Stimulated activated naive B cell treated with anti-CD40 and anti-IgM and Interleukin-4, amounts not matched to agents 10 μg/mL and 1 μg/mL and 100 μg/mL, for 72 hours (primary cell): ENCODE measurements at regions not wholly inside any gene's neighbourhood (a gene's known extent, or its start where the extent isn't known, plus 50 kb on each side); places are given as distances from the start of the nearest gene placed in this dataset.

Experiments used
- ATAC-seq, 2 donors: fragments of 150-1000 bp; cut with Tn5 transposase; replicated peaks; 2 replicates each; pipeline ENCODE4 v1.10.0; 2021; ENCODE audit warnings: moderate library complexity in 1 of 2
- DNase-seq: peaks from one replicate; pipeline ENCODE4 v3.0.0; 2021
- H3K27ac Mint-ChIP-seq: one replicate; pipeline ENCODE4 v1.8.0; 2022; ENCODE audit warnings: mild to moderate bottlenecking, mixed read lengths
- H3K27me3 Mint-ChIP-seq, 2 donors: one replicate each; pipeline ENCODE4 v1.8.0; 2022; ENCODE audit warnings: mixed read lengths in 2 of 2
- H3K36me3 Mint-ChIP-seq, 2 donors: one replicate each; pipeline ENCODE4 v1.8.0; 2022; ENCODE audit warnings: mixed read lengths in 2 of 2, mild to moderate bottlenecking in 1 of 2
- H3K4me1 Mint-ChIP-seq, 2 donors: one replicate each; pipeline ENCODE4 v1.8.0; 2022; ENCODE audit warnings: mixed read lengths in 2 of 2, mild to moderate bottlenecking in 1 of 2
- H3K4me3 Mint-ChIP-seq, 2 donors: one replicate each; pipeline ENCODE4 v1.8.0; 2022; ENCODE audit warnings: mild to moderate bottlenecking in 2 of 2, mixed read lengths in 2 of 2, moderate library complexity in 1 of 2
- H3K9me3 Mint-ChIP-seq, 2 donors: one replicate each; pipeline ENCODE4 v1.8.0; 2022; ENCODE audit warnings: mixed read lengths in 2 of 2, mild to moderate bottlenecking in 1 of 2

GRCh38 chr18:78683191-78684010, 296.2 kb upstream of the SALL3 start:
- ATAC-seq = no peak
- Mint-ChIP-seq H3K27me3 (no peaks in the 10 kb centered on the region), H3K36me3 (no peaks in the 10 kb centered on the region), H3K9me3 (no peaks in the 10 kb centered on the region), H3K4me1 (no peaks in the 10 kb centered on the region), H3K27ac (no peak overlapping the region), H3K4me3 (no peak overlapping the region)
- no peak for DNase-seq

- no peaks in the 10 kb centered on the region for H3K4me1 Mint-ChIP-seq
These were observed 294.2 kb upstream of the SALL3 start for GRCh38 chr18:78685250-78685979.

GRCh38 chr18:78685980-78686530, 293.6 kb upstream of the SALL3 start:
- Mint-ChIP-seq H3K27me3 (no peaks in the 10 kb centered on the region), H3K9me3 (peaks cover 0 to 1% of the 10 kb centered on the region in 2 donors), H3K36me3 (no peaks in the 10 kb centered on the region), H3K4me3 (no peak overlapping the region), H3K27ac (no peak overlapping the region), H3K4me1 (no peaks in the 10 kb centered on the region)
- no peak for DNase-seq
- ATAC-seq = no peak

More at GRCh38 chr18:78685250-78685979, 294.2 kb upstream of the SALL3 start:
- Mint-ChIP-seq H3K27ac (no peak overlapping the region), H3K27me3 (no peaks in the 10 kb centered on the region), H3K4me3 (no peak overlapping the region), H3K9me3 (peaks cover 0 to 1% of the 10 kb centered on the region in 2 donors), H3K36me3 (no peaks in the 10 kb centered on the region)
- no peak for DNase-seq
- no peak for ATAC-seq

- Mint-ChIP-seq H3K4me1 (no peaks in the 10 kb centered on the region), H3K27me3 (no peaks in the 10 kb centered on the region), H3K27ac (no peak overlapping the region), H3K36me3 (no peaks in the 10 kb centered on the region), H3K4me3 (no peak overlapping the region), H3K9me3 (peaks cover 0 to 1% of the 10 kb centered on the region in 2 donors)
- DNase-seq = no peak
- no peak for ATAC-seq
These were observed 292.5 kb upstream of the SALL3 start for GRCh38 chr18:78686976-78687685.

GRCh38 chr18:78687736-78688135, 291.9 kb upstream of the SALL3 start:
- ATAC-seq = no peak
- H3K4me3 Mint-ChIP-seq = no peak overlapping the region

GRCh38 chr18:78688249-78688648, 291.4 kb upstream of the SALL3 start:
- Mint-ChIP-seq H3K36me3 (no peaks in the 10 kb centered on the region), H3K27ac (no peak overlapping the region), H3K27me3 (no peaks in the 10 kb centered on the region), H3K4me3 (no peak overlapping the region), H3K9me3 (peaks cover 0 to 3% of the 10 kb centered on the region in 2 donors), H3K4me1 (no peaks in the 10 kb centered on the region)
- ATAC-seq = no peak
- DNase-seq = no peak

More at GRCh38 chr18:78687736-78688135, 291.9 kb upstream of the SALL3 start:
- Mint-ChIP-seq H3K27me3 (no peaks in the 10 kb centered on the region), H3K27ac (no peak overlapping the region), H3K9me3 (peaks cover 0 to 1% of the 10 kb centered on the region in 2 donors), H3K36me3 (no peaks in the 10 kb centered on the region), H3K4me1 (no peaks in the 10 kb centered on the region)
- no peak for DNase-seq

- Mint-ChIP-seq H3K27me3 (no peaks in the 10 kb centered on the region), H3K4me3 (no peak overlapping the region), H3K36me3 (no peaks in the 10 kb centered on the region), H3K4me1 (no peaks in the 10 kb centered on the region), H3K9me3 (peaks cover 0 to 3% of the 10 kb centered on the region in 2 donors), H3K27ac (no peak overlapping the region)
- ATAC-seq (no peak), DNase-seq (no peak)
These were observed 290.7 kb upstream of the SALL3 start for GRCh38 chr18:78688916-78689315.

- ATAC-seq (no peak), DNase-seq (no peak)
- Mint-ChIP-seq H3K27ac (no peak overlapping the region), H3K36me3 (no peaks in the 10 kb centered on the region), H3K9me3 (peaks cover 0 to 3% of the 10 kb centered on the region in 2 donors), H3K27me3 (no peaks in the 10 kb centered on the region), H3K4me1 (no peaks in the 10 kb centered on the region), H3K4me3 (no peak overlapping the region)
These were observed 290.0 kb upstream of the SALL3 start for GRCh38 chr18:78689606-78690005.

- DNase-seq (no peak), ATAC-seq (no peak)
- no peaks in the 10 kb centered on the region for H3K27me3 Mint-ChIP-seq
- H3K4me1 Mint-ChIP-seq = no peaks in the 10 kb centered on the region
- H3K4me3 Mint-ChIP-seq = no peak overlapping the region
- peaks cover 3 to 6% of the 10 kb centered on the region in 2 donors for H3K9me3 Mint-ChIP-seq
- H3K27ac Mint-ChIP-seq = no peak overlapping the region
- no peaks in the 10 kb centered on the region for H3K36me3 Mint-ChIP-seq
These were observed 287.5 kb upstream of the SALL3 start for GRCh38 chr18:78692105-78692504.

GRCh38 chr18:78693429-78693828, 286.2 kb upstream of the SALL3 start:
- H3K4me1 Mint-ChIP-seq = no peaks in the 10 kb centered on the region
- H3K36me3 Mint-ChIP-seq = no peaks in the 10 kb centered on the region
- no peak overlapping the region for H3K27ac Mint-ChIP-seq
- ATAC-seq = no peak
- H3K9me3 Mint-ChIP-seq = peaks cover 6 to 7% of the 10 kb centered on the region in 2 donors
- H3K4me3 Mint-ChIP-seq = no peak overlapping the region
- H3K27me3 Mint-ChIP-seq = no peaks in the 10 kb centered on the region
- DNase-seq = no peak

- Mint-ChIP-seq H3K27ac (no peak overlapping the region), H3K4me3 (no peak overlapping the region), H3K9me3 (peaks cover 6 to 11% of the 10 kb centered on the region in 2 donors), H3K4me1 (no peaks in the 10 kb centered on the region), H3K27me3 (peaks cover 0 to under 1% of the 10 kb centered on the region in 2 donors), H3K36me3 (no peaks in the 10 kb centered on the region)
- ATAC-seq (no peak), DNase-seq (no peak)
These were observed 282.8 kb upstream of the SALL3 start for GRCh38 chr18:78696698-78697435.

- Mint-ChIP-seq H3K4me3 (no peak overlapping the region), H3K4me1 (no peaks in the 10 kb centered on the region), H3K27ac (no peak overlapping the region), H3K27me3 (peaks cover 0 to 6% of the 10 kb centered on the region in 2 donors), H3K9me3 (peaks cover 6 to 11% of the 10 kb centered on the region in 2 donors), H3K36me3 (no peaks in the 10 kb centered on the region)
- no peak for ATAC-seq
- no peak for DNase-seq
These were observed 282.2 kb upstream of the SALL3 start for GRCh38 chr18:78697446-78697845.

GRCh38 chr18:78698914-78699313, 280.7 kb upstream of the SALL3 start:
- DNase-seq = no peak
- Mint-ChIP-seq H3K9me3 (peaks cover 7 to 17% of the 10 kb centered on the region in 2 donors), H3K27me3 (peaks cover 0 to 14% of the 10 kb centered on the region in 2 donors), H3K4me3 (no peak overlapping the region), H3K27ac (no peak overlapping the region), H3K36me3 (no peaks in the 10 kb centered on the region), H3K4me1 (no peaks in the 10 kb centered on the region)
- no peak for ATAC-seq

GRCh38 chr18:78699499-78699898, 280.1 kb upstream of the SALL3 start:
- H3K36me3 Mint-ChIP-seq = no peaks in the 10 kb centered on the region
- H3K27me3 Mint-ChIP-seq = peaks cover 0 to 17% of the 10 kb centered on the region in 2 donors
- DNase-seq = no peak
- no peaks in the 10 kb centered on the region for H3K4me1 Mint-ChIP-seq
- peaks cover 10 to 18% of the 10 kb centered on the region in 2 donors for H3K9me3 Mint-ChIP-seq
- no peak overlapping the region for H3K4me3 Mint-ChIP-seq
- no peak overlapping the region for H3K27ac Mint-ChIP-seq
- ATAC-seq = no peak
